Panc1 (cell line): ENCODE measurements at regions not wholly inside any gene's neighbourhood (a gene's known extent, or its start where the extent isn't known, plus 50 kb on each side); places are given as distances from the start of the nearest gene placed in this dataset.

Experiments used
- ATAC-seq: fragments of 200-7000 bp; cut with Tn5 transposase; 2 replicates; pipeline ENCODE4 v1.9.1; 2020; ENCODE audit warnings: mild to moderate bottlenecking, moderate library complexity
- BruUV-seq: library from RNA; stranded (reverse); fragments of 400-500 nt; replicated peaks from 2 replicates; lab custom pipeline; 2021; lab: Mats Ljungman, UMichigan
- CTCF ChIA-PET: fragments of 300-600 bp; sonication (Branson Sonifier 250); formaldehyde crosslinking; loops from one replicate; lab custom pipeline; 2022; ENCODE audit warnings: antibody characterized with exemption; lab: Charles Lee
- POLR2A ChIA-PET: fragments of 300-600 bp; sonication (Branson Sonifier 250); formaldehyde crosslinking; loops from one replicate; lab custom pipeline; 2022; ENCODE audit warnings: antibody characterized with exemption; lab: Charles Lee
- DNase-seq: peaks from one replicate; pipeline ENCODE4 v3.0.0-alpha.2; 2010; ENCODE audit warnings: low read depth, low spot score
- H3K27ac ChIP-seq: 2 replicates; pipeline ENCODE4 v1.5.1; 2011; ENCODE audit warnings: mild to moderate bottlenecking, low read length, inconsistent platforms
- H3K27me3 ChIP-seq: fragments of 200-500 bp; sonication (Bioruptor generic); 2 replicates; pipeline ENCODE4 v1.6.0; 2014; ENCODE audit warnings: low read length, inconsistent platforms; ENCODE audit not compliant: control insufficient read depth, insufficient read depth
- H3K36me3 ChIP-seq: fragments of 200-500 bp; sonication (Bioruptor generic); 2 replicates; pipeline ENCODE4 v1.5.1; 2014; ENCODE audit warnings: inconsistent platforms, mild to moderate bottlenecking, low read length, moderate library complexity; ENCODE audit not compliant: control insufficient read depth, insufficient read depth
- H3K4me1 ChIP-seq: 2 replicates; pipeline ENCODE4 v1.5.1; 2011; ENCODE audit warnings: inconsistent platforms, mild to moderate bottlenecking, low read length, moderate library complexity; ENCODE audit not compliant: control insufficient read depth, insufficient read depth
- H3K4me3 ChIP-seq, 2 experiments: 2 replicates each; pipeline ENCODE4 v1.5.1; 2011 to 2012; ENCODE audit warnings: low read depth in 2 of 2, low read length in 2 of 2, mild to moderate bottlenecking in 2 of 2, inconsistent platforms in 1 of 2, moderate library complexity in 1 of 2
- H3K9me3 ChIP-seq: fragments of 200-500 bp; sonication (Bioruptor generic); 2 replicates; pipeline ENCODE4 v1.5.1; 2014; ENCODE audit warnings: low read depth, mild to moderate bottlenecking, inconsistent platforms, low read length, moderate library complexity; ENCODE audit not compliant: control insufficient read depth, insufficient read depth
- POLR2AphosphoS5 ChIP-seq: IDR thresholded peaks from 2 replicates; pipeline ENCODE4 v1.6.1; 2012; ENCODE audit warnings: mild to moderate bottlenecking, low read depth, low read length, moderate library complexity
- SIN3A ChIP-seq: IDR thresholded peaks from 2 replicates; pipeline ENCODE4 v1.6.1; 2012; ENCODE audit warnings: low read depth, mild to moderate bottlenecking, low read length, moderate library complexity, borderline replicate concordance; ENCODE audit not compliant: insufficient read depth
- TCF7L2 ChIP-seq: IDR thresholded peaks from 2 replicates; pipeline ENCODE4 v1.6.1; 2011; ENCODE audit warnings: mild to moderate bottlenecking, low read depth, low read length, inconsistent platforms
- in situ Hi-C: cut with HindIII; loops from 2 replicates; pipeline ENCODE4 v1.10.0; 2016; ENCODE audit warnings: low sequenced_read_pairs, low pct_unique_long_range_greater_than_20kb
- intact Hi-C: fragments of 100-400 bp; cut with micrococcal nuclease; formaldehyde crosslinking; loops from one replicate; pipeline ENCODE4 v1.10.0; 2022; ENCODE audit not compliant: unreplicated experiment
- TF ChIP-seq, protein P1 (sequence below): fragments of 450-650 bp; IDR thresholded peaks from 2 replicates; pipeline ENCODE4 v1.5.1; 2017; ENCODE audit warnings: mild to moderate bottlenecking
- TF ChIP-seq, protein P2 (sequence below), 2 experiments: IDR thresholded peaks; 2 replicates each; pipeline ENCODE4 v1.6.1; 2011 to 2012; ENCODE audit warnings: low read depth in 2 of 2, control low read depth in 1 of 2, low read length in 1 of 2, mild to moderate bottlenecking in 1 of 2, moderate library complexity in 1 of 2; ENCODE audit not compliant: insufficient read depth in 1 of 2

DNA sequence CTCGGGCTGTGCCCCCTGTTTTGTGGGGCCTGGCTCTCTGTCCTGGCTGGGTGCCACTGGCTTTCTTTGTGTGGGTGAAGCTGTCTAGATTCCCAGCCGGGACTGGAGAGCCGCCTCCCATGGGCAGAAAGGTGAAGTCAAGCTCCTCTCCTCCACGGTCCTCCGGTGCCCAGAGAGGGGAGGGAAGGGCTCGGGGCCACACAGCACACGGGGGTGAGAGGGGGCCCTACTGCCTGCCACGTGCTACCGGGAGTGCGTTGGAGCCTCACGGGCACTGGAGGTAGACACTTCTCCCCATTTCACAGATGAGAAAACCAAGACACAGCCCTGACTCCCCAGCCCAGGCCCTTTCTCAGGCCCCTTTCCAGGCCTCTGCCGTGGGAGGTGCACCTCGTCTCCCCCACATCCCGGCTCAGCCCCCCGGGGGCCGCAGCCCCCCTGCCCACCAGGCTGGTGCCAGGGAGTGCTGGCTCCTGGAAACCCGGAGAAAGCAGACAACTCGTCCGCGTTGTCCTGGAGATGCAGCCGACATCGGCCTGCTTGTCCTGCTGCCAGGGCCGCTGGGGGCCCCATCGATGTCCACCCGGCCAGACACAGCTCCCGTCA is 55.8 kb downstream of the UNCX start:
- H3K9me3 ChIP-seq = no peaks in the 10 kb centered on the region
- H3K27ac ChIP-seq = no peak overlapping the region
- H3K36me3 ChIP-seq = no peaks in the 10 kb centered on the region
- in situ Hi-C loops = no loop called here
- intact Hi-C loops = no loop called here
- ATAC-seq (no peak), DNase-seq (no peak)
- no TSS peak for BruUV-seq
- H3K27me3 ChIP-seq = no peaks in the 10 kb centered on the region
- ChIA-PET POLR2A (interaction anchor here (0.6 kb wide), 1 partner anchor 164 kb away, joined by 11 read pairs; no protein-coding TSS in a partner anchor), CTCF (no interaction called here)
- peaks cover 3% of the 10 kb centered on the region; the same call in 1 of the 2 replicates for H3K4me1 ChIP-seq
- H3K4me3 ChIP-seq = no peak overlapping the region
- no peak for TF ChIP-seq TCF7L2
- no peak for TF ChIP-seq SIN3A
- TF ChIP-seq, protein P1, sequence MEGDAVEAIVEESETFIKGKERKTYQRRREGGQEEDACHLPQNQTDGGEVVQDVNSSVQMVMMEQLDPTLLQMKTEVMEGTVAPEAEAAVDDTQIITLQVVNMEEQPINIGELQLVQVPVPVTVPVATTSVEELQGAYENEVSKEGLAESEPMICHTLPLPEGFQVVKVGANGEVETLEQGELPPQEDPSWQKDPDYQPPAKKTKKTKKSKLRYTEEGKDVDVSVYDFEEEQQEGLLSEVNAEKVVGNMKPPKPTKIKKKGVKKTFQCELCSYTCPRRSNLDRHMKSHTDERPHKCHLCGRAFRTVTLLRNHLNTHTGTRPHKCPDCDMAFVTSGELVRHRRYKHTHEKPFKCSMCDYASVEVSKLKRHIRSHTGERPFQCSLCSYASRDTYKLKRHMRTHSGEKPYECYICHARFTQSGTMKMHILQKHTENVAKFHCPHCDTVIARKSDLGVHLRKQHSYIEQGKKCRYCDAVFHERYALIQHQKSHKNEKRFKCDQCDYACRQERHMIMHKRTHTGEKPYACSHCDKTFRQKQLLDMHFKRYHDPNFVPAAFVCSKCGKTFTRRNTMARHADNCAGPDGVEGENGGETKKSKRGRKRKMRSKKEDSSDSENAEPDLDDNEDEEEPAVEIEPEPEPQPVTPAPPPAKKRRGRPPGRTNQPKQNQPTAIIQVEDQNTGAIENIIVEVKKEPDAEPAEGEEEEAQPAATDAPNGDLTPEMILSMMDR = no peak
- TF ChIP-seq, protein P2, sequence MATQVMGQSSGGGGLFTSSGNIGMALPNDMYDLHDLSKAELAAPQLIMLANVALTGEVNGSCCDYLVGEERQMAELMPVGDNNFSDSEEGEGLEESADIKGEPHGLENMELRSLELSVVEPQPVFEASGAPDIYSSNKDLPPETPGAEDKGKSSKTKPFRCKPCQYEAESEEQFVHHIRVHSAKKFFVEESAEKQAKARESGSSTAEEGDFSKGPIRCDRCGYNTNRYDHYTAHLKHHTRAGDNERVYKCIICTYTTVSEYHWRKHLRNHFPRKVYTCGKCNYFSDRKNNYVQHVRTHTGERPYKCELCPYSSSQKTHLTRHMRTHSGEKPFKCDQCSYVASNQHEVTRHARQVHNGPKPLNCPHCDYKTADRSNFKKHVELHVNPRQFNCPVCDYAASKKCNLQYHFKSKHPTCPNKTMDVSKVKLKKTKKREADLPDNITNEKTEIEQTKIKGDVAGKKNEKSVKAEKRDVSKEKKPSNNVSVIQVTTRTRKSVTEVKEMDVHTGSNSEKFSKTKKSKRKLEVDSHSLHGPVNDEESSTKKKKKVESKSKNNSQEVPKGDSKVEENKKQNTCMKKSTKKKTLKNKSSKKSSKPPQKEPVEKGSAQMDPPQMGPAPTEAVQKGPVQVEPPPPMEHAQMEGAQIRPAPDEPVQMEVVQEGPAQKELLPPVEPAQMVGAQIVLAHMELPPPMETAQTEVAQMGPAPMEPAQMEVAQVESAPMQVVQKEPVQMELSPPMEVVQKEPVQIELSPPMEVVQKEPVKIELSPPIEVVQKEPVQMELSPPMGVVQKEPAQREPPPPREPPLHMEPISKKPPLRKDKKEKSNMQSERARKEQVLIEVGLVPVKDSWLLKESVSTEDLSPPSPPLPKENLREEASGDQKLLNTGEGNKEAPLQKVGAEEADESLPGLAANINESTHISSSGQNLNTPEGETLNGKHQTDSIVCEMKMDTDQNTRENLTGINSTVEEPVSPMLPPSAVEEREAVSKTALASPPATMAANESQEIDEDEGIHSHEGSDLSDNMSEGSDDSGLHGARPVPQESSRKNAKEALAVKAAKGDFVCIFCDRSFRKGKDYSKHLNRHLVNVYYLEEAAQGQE (IDR thresholded peaks at IDR 0.05; ENCODE audit: insufficient read depth in 1 of 2, low read depth in 2 of 2, low read length in 1 of 2) = no peak
- no peak for TF ChIP-seq POLR2AphosphoS5

DNA sequence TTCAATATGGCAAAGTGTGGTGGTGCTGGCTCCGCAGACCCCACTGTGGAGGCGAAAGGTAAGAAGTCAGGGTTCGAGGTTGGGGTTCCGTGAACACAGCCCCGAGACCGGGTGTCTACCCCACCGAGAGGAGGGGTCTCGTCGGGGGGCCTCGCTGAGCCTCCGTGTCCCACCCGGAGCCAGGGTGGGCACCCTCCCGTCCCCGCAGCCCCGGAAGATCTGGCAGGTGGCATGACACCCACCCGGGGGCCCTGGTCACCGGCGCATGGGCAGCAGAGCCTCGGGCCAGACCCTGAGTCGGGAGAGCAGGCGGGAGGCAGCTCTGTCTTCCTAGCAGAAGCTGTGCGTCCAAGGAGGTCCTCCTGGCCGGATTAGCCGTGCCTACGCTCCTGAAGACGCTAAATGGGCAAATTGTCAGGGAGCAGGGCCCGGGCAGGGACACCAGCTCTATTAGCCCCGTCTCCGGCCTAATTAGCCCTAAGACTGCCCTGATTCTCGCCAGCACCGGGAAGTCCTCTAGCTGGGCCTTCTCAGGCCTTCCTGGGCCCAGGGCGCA is 56.4 kb downstream of the UNCX start:
- no peak overlapping the region for H3K4me3 ChIP-seq
- CTCF ChIA-PET = no interaction called here
- H3K27ac ChIP-seq = no peak overlapping the region
- no peaks in the 10 kb centered on the region for H3K27me3 ChIP-seq
- H3K36me3 ChIP-seq = no peaks in the 10 kb centered on the region
- POLR2A ChIA-PET = interaction anchor here (0.6 kb wide), 1 partner anchor 163 kb away, joined by 11 read pairs; no protein-coding TSS in a partner anchor
- TF ChIP-seq TCF7L2 (no peak), POLR2AphosphoS5 (no peak), SIN3A (no peak)
- TF ChIP-seq, protein P1 = no peak
- TF ChIP-seq, protein P2 (IDR thresholded peaks at IDR 0.05; ENCODE audit: insufficient read depth in 1 of 2, low read depth in 2 of 2, low read length in 1 of 2) = no peak
- H3K9me3 ChIP-seq = no peaks in the 10 kb centered on the region
- intact Hi-C loops = no loop called here
- ATAC-seq (no peak), DNase-seq (no peak)
- no TSS peak for BruUV-seq
- in situ Hi-C loops = no loop called here
- peaks cover 3% of the 10 kb centered on the region; the same call in 1 of the 2 replicates for H3K4me1 ChIP-seq
